ENCODE measurements at regions not wholly inside any gene's neighbourhood (a gene's known extent, or its start where the extent isn't known, plus 50 kb on each side); places are given as distances from the start of the nearest gene placed in this dataset.

DNA sequence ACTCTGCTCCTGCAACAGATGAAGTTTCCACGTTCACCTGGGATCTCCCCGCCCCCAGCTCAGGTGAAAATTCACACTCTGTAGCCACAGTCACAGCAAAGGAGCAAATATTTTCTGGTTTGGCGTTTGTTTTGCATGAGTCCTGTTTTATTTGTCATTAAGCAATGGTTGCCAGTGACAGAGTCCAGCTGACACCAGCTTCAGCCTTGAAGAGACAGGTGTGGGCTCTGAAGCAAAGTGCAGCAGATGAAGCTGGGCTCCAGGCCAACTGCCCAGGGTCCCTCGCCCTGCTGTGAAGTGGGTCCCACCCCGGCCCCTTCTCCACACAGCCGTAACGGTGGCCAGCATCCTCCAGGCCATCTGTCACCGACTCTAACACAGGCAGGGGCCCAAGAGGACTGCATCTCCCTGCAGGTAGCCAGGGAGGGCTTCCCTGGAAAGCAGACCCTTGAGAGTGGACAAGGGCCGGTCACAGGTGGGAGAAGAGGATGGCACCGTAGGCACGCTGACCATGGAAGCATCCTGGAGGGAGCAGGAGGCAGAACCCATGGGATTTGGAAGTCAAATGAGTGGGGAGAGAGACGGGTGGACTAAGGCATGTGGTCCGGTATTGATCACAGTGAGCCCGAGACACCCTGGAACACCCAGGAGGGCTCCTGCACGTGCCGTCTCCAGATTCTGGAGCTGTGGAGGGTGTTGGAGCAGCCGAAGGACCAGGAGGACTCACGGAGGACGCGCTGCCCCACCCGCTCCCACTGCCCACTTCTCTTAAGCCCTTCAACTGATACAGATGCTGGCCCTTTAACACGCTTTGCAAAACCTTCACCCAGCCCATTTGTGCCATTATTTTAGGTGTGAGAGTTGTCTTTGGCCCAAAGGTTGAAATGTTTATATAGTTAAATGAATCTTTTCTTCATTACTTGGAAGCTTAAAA lies 294.5 kb downstream of the BRD1 start:
- DNase-seq (ENCODE audit: low read depth in 2 of 2): no peak

DNA sequence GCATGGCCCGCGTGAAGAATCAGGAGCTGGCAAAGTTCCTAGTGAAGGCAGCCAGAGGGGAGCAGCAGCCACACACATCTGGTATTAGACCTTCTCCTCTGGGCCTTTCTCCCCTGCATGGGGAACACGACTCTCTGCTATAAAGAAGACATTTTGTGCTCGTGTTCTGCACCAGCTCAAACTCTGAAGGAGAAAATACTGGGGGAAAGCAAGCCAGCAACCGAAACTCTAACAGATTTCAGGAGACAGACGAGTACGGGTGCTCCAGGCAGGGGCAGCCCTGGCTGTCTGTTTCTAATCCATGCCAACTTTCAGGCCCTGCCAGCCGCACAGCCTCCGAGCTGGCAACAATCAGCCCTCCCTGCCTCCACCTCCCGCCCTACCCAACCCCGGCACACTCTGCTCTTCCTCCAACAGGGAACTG lies 296.3 kb downstream of the BRD1 start:
- DNase-seq (ENCODE audit: low read depth in 2 of 2): no peak

DNA sequence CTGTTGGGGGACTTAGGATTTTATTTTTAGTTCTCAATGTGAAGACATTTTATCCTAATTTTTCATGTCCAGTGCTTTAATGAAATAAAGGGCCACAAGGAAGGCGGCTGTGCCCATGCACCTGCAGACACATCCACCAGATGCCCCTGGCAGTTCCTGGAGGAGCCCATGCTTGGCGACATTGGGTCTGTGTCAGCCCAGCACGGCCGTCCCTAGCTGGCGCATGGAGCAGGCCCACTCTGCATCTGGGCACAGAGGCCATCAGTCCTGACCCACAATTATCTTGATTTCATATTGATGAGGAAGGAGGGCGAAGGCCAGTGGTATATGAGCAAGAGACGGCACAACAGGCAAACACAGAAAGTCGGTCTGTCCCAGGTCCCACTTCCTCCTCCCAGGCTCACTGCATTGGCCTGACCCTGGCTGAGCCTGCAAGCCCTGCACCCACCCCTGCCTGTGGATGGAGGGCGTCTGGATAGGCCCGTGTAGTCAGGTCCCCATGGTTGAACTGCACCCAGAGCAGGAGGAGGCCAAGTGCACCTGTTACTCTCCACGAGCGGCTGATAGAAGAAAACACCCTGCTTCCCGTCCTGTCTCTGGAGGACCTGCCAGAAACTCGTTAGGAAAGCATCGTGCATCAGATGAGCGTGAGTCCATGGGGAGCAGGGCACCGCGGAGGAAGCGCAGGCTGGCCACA lies 296.9 kb downstream of the BRD1 start:
- DNase-seq (ENCODE audit: low read depth in 2 of 2): no peak

DNA sequence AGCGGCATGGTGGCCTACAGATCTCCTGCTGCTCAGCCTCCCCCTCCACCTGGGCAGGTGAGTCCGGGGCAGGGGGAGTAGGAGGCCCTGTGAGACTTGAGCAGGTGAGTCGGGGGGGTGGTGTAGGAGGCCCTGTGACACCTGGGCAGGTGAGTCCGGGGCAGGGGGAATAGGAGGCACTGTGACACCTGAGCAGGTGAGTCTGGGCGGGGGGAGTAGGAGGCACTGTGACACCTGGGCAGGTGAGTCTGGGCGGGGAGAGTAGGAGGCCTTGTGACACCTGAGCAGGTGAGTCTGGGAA lies 299.3 kb downstream of the BRD1 start:
- DNase-seq (ENCODE audit: low read depth in 2 of 2): no peak

DNA sequence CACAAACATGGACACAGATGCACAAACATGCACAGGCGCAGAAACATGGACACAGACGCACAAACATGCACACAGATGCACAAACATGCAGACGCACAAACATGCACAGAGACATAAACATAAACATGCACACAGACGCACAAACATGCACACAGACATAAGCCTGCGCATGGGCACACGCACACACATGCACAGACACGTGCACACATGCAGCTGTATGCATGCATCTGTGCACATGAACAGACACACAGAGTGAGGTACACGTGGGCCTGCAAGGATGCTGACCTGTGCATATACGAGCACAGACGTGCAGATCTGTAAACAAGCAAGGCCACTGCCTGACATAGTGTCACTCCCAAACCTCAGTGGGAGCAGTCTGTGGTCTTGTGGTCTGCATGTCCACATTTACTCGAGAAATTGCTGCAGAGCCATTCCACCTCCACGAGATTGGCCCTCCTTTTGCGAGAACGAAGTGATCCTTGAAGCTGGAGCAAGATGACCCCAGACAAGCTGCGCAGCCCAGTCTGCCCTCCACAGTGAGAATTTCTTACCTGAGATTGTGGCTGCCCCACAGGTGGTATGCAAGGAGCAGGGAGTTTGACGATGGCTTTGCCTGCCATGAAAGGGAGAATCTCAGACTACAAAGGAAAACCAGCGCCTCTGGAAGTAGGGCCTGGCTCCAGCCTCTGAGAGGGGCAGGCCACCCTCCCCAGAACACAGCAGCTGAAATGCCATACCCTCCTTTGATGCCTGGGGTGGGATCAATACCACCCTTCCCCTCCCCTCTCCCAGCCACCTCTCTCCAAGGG lies 299.9 kb downstream of the BRD1 start:
- DNase-seq (ENCODE audit: low read depth in 2 of 2): no peak

DNA sequence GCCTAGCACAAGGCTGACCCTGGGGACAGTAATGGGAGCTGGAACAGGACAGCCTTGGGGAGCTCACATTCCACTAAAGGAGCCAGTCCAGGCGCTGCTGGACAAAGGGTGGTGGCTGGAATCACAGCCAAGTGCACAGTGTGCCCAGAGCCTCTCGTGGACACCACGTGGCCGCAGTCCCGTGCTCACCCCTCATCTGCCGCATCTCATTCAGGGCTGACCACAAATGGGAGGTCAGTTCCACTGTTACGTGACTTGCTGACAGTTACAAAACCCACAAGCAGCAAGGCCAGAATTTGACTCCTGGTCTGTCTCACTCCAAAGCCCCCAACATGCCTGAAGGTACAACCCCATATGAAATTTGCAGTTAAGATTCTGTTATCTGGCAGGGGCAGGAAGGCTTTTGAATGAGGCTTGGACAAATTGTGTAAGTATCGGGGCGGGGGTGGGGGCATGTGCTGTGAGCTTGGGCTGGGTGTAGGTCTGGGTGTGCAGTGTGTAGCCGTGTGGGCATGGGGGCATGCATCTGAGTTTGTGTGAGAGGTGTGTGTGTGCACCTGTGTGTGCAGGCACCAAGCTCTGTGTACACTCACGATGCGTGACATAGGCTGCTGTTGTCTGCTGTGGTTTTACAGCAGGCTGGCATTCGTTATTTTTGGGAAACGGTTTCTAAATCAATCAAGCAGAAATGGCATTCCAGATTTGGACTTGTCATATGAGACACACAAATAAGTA lies 301.7 kb downstream of the BRD1 start:
- no peak for DNase-seq (ENCODE audit: low read depth in 2 of 2)

DNA sequence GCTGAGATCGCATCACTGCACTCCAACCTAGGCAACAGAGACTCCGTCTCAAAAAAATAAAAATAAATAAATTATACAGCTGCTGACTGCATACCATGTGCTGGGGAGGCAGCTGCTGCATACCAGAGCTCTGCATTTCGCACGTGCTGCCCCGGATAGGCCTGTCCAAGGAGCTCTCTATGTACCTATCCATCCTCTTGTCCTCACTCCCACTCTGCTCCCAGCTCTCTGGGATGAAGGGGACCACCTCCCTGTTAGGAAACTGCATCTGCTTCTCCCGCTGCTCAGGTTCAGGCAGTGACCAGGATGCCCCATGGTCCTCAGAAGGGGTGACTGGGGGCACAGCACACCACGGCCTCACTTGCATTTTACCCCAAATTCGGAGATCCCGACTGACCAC lies 302.3 kb downstream of the BRD1 start:
- DNase-seq (ENCODE audit: low read depth in 2 of 2): no peak

DNA sequence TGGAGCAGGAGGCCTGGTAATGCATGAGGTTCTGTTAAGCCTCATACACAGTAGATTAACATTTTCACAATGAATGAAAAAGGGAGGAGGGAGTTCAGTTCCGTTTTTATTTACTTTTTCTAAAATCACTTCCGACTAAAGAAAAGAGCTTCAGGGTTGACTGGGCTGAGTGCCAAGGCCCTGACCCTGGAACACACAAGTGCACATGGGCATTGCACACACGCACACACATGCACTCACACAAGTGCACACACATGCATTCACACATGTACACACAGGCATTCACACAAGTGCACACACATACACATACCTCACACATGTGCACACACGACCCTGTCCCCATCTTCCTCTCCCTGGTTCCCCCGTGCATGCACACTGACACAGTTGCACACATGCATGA lies 303.3 kb downstream of the BRD1 start:
- DNase-seq (ENCODE audit: low read depth in 2 of 2): no peak

DNA sequence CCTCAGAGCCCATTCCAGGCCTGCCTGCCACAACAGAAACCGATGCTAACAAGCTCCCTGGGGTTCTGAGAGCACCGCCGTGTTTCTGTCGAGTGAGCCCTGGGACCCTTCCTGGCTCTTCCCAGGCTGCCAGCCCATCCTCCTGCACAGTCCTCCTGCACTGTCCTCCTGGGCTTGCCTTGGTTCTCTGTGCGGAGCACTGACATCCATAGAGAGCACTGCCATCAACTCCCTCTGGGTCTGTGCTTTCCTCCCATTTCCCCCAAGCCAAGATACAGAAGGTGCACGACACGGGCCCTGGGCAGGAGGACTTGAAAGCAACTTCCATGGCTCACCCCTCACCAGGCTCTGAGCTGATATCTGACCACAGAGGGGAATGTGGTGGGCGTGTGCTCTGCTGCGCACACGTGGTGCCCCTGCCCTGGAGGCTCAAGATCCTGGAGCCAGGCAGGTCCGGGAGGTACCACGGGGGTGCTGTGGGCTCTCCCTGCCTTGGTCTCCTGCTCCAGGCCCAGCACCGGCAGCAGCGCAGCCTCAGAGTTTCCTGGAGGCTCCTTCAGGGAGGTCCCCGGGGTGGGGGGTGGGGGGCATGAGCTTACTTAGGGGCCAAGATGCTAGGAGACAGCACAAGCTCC lies 304.2 kb downstream of the BRD1 start:
- no peak for DNase-seq (ENCODE audit: low read depth in 2 of 2)

DNA sequence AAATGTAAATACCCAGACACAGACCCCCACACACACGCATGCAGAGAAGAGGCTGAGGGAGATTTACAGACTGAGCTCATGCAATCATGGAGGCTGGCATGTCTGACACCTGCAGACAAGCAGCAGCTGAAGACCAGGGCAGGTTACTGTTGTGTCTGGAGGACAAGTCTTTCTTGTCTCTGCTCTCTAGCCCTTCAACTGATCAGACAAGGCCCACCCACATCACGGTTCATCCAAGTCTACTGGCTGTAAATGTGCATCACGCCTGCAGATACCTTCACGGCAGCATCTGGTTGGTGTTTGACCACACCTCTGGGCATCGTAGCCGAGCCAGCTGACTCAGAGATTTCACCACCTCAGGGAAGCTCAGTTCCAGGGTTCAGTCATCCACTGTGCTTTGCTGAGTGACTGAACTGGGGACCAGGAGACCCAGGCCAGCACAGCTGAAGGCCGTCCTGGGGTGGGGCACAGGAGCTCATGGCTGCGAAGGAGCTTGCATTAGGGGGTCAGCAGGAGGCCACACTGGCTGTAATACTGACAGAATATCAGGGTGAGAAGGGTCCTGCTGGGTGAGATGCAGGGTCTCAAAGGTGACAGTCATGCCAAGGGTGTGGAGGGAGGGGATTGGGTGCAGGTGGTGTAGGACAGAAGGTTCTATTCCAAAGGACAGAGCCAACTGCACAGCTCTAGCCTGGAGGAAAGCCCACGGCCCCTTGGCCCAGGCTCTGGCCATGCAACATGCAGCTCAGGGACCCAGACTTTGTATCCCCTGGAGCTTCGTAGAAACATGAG lies 304.9 kb downstream of the BRD1 start:
- no peak for DNase-seq (ENCODE audit: low read depth in 2 of 2)

DNA sequence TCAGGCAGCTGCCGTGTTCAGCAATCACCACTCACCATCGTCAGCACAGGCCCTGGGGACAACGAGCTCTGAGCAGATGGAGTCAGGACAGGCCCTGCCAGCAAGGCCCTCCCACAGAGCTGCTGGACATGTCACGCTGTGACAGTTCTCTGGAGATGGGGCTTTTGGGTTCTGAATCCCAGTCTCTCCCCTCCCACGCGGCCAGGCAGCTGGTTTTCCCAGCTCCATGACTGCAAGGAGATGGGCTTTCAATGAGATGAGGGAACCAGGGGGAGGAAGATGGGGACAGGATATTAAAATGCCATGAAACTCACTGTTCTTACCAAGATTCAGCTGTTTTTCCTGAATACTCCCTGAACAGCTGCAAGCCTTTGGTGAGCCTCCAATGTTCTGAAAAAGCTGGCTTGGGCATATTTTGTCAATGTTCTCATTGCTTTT lies 305.9 kb downstream of the BRD1 start:
- no peak for DNase-seq (ENCODE audit: low read depth in 2 of 2)

DNA sequence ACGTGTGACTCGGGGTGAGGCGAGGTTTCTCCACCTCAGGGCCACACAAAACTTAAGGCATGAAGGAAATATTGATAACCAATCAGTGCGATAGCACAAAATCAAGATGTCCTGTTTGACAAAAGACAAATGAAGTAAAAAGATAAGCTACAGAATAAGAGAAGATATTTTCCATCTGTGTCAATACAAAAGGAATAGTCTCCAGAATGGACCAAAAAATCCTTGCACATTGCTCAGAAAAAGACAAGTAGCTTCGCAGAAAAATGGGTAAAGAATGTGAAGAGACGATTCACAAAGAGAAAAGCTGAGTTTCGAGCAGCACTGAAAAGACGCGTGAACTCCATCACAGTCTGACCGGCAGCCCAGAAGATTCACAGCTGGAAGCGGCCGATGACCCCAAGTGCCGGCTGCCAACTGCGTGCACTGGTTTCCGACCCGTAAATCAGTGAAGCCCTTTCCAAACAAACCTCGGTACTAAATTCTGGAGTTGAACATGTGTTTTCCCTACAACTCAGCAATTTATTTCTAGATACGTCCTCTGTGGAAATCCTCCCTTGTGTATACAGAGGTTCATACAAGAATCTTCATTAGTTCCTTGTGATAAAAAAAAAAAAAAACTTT lies 308.4 kb downstream of the BRD1 start:
- no peak for DNase-seq (ENCODE audit: low read depth in 2 of 2)

DNA sequence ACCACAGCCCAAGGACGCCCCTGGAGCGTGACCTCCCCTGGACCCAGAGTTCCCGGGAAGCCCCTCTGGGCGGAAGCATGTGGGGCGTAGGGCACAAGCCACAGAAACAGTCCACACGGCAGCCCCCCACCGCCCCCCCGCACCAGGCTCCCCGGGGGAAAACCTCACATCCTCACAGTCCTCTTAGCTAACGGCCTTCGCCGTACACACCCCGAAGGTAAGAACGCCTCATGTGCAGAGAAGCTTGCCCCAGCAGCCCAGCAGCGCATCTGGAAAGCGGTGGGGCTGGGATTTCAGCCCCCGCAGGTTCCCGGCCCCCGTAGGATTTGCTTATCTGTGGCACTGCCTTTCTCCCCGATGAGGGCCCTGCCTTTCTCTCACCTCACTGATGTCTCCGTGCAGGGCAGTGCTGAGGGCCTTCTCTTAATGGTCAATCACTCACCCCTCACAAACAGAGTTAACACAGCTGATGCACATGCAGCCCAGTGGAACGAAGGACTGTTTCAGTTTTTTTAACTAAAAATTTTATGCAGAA lies 309.2 kb downstream of the BRD1 start:
- no peak for DNase-seq (ENCODE audit: low read depth in 2 of 2)

DNA sequence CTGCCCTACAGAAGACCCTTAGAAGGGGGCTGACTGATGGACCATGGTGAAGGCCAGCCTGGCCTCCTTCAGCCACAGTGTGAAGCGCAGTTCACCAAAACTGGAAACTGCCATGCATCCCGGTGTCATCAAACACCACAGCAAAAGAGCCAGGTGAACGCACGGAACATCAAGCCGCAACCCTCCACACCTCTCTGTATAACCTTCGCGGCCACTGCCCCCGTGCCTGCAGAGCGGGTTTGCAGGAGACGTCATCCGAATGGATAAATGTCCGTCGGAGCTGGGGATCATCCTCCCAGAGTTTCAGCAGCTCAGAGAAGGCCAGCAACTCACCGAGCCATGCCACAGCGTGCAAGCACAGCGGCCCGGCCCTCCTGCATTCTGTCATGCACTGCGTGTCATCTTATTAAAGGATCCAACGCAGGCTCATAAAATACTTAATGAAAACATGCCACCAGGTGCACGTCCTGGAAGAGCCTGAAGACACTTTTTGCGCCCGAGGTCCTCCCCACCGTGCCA lies 309.9 kb downstream of the BRD1 start:
- DNase-seq (ENCODE audit: low read depth in 2 of 2): no peak

DNA sequence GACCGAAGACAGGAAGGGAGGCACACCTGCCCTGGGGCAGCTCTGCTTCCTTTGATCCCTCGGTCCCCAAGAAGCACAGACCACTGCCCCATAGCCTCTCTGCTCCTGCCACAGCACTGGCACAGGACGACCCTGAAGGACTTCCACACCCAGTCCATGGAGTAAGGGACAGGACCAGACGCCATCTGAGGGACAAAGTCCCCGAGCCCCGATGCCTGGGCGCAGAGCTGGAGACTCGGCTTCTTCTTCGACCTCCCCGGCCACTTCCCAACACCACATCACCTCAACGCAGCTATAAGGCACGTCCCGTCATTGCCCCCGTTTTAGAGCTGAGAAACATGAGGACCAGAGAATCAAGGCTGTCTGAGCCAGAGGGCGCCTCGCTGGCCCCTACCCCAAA lies 310.5 kb downstream of the BRD1 start:
- DNase-seq (ENCODE audit: low read depth in 2 of 2): no peak

DNA sequence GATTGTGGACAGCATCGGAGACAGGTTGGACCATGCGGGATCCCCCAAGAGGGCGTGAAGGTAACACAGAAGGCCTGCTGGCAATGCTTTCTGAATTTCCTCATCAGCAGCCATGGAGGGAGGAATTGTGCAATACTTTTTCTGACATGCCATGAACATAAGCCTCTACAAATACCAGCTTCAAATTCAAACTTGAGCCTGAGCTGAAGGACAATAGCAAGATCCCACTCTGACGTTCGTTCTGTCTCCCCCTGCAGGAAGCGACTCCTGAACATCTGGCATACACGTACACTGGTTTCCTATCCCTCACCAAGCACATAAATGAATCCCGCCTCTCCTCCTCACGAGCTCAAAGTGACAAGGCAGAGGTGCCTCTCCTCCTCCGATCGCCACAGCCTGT lies 312.2 kb downstream of the BRD1 start:
- DNase-seq (ENCODE audit: low read depth in 2 of 2): no peak

DNA sequence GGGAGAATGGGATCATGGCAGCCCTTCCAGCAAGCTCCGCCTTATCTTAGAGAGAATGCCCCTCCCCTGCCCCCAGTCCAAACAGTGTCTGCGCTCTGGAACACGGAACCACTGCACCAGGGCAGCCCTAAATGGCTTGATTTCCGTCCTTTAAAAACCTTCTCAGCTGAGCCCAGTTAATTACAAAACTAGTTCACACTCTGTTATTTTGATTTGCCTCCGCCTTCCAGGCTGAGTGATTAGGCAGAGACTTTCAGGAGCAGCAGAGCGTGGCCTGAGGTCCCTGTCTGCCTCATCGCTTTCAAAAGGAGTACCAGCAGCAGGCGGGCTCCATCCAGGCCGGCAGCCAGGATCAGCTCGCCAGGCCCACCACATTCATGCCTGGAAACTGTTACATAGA lies 313.0 kb downstream of the BRD1 start:
- DNase-seq (ENCODE audit: low read depth in 2 of 2): no peak

DNA sequence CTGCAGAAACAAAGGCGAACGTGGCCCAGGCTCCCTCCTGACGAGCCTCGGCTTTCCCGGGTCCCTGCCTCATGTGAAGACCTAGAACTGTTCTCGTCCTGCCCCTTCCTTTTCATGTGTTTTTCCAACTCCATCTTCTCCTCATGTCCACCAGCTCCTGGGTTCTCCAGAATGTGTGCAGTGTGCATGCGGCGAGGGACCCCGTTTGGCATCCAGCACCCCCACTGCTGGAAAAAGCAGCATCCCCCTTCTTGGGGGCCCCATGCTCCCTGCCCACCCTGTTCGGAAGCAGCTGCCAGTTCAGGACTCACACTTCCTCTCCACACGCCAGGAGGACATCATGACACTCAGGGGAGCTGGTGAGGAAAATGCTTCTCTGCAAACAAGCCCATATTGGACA lies 313.5 kb downstream of the BRD1 start:
- no peak for DNase-seq (ENCODE audit: low read depth in 2 of 2)

DNA sequence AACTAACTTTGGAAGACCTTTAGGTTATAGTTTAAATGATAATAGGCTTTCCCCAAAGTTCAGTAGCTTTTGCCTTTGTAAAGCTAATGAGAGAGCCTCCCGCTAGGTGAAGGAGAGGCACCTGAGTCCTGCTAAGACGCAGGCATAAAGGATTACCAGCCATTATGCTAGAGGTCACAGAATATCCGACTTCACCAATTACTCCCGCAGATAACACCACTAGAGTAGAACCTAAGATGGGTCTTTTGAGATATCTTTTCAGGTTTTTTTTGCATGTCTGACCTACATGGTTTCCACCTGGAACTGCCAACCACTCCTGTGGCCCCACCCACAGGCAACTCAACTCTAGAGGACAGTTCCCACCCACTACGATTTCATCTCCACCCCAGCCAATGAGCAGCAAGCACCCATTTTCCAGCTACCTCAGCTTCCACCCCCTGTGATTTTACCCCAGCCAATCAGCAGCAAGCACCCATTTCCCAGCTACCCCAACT lies 314.3 kb downstream of the BRD1 start:
- no peak for DNase-seq (ENCODE audit: low read depth in 2 of 2)

Data from dermis microvascular lymphatic vessel endothelial cell (primary cell).